Left cardiac atrium (tissue), 4 donors: ENCODE measurements at regions not wholly inside any gene's neighbourhood (a gene's known extent, or its start where the extent isn't known, plus 50 kb on each side); places are given as distances from the start of the nearest gene placed in this dataset.
"Not testable (repeated sequence)": the region's sequence is repeated elsewhere in the genome, so short reads cannot be mapped to it uniquely, and the experiment has no call there.

Experiments
- ATAC-seq, 2 donors: fragments of 200-7000 bp; cut with Tn5 transposase; one replicate each; pipeline ENCODE4 v1.9.1; 2020; ENCODE audit warnings: mild to moderate bottlenecking in 2 of 2, moderate library complexity in 2 of 2
- DNase-seq: peaks from one replicate; pipeline ENCODE4 v3.0.0-alpha.2; 2020
- intact Hi-C, 2 donors: fragments of 100-400 bp; cut with DNase I; formaldehyde crosslinking; loops; one replicate each; pipeline versions ENCODE4 v1.14.1 to v1.15.1; 2022 to 2023
- donor health status: DM: no; HTN: yes; CAD: no.
- donor health status: DM: no; HTN: yes; CAD: no; lungs with severe emphysema.
- donor health status: DM: yes; HTN: yes; CAD: no.
- donor health status: Dilated cardiomyopathy.

DNA sequence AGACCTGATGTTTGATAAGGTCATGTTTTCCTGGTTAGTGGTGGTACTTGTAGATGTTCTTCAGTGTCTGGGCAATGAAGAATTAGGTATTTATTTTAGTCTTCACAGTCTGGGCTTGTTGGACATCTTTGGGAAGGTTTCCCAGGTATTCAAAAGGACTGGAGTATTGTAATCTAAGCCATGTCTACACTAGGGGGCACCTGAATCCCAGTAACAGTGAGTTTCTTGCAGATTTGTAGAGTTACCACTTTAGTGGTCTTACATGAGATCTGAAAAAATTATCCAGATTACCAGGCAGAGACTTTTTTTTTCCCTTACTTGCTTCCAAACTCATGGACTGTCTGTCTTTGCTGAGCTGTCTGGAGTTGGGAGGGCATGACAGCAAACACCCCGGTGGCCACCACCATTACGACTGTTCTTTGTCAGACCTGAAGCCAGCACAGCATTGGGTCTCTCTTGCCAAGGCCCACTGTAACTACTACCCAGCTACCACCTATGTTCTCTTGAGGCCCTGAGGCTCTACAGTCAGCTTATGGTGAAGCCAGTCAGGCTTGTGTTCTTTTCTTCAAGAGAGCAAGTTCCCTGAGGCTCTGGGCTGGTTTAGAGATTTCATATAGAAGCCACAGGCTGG, 820.7 kb upstream of the FBXO33 start:
- ATAC-seq (no peak), DNase-seq (no peak)
- intact Hi-C loops, result no loop called here

DNA sequence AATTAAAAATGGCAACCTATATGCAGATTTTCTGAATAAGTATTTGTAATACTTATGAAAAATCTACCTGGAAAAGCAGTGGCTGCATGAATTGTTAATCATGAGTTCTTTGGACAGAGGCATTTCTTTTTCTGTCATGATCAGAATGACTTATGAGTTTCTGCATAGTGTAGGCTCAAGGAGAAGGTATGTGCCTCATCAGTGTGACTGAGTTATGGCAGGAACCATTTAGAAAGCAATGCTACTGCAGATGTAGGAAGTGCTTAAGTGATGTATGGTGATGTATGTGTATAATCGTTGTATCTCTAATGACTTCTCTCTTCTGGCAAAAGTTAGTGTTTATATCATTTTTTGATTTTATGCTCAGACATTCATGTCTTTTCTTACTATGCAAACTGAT, 816.4 kb upstream of the FBXO33 start:
- intact Hi-C loops, result no loop called here
- DNase-seq (no peak), ATAC-seq (no peak)

DNA sequence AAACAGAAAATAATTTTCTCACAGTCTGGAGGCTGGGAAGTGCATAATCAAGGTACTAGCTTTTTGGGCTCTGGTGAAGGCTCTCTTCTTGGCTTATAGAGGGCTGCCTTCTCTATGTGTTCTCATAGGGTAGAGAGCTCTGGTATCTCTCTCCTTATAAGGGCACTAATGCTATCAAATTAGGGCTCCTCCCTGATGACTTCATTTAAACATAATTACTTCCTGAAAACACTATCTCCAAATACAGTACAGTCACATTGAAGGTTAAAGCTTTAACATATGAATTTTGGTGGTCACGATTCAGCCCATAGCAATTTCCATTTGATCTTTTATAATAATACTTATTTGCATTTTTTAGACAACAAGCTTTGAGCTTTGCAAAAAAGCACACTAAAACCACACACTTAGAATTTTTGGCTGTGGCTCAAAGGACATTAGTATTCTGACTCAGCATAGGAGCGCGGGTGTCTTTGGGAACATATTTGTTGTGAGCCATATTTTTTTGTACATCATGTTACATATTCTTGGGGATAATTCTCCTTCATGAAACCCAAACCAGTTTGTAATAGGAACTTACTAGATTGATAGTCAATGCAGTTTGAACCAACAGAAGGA, 808.1 kb upstream of the FBXO33 start:
- ATAC-seq, result no peak
- intact Hi-C loops, result no loop called here

DNA sequence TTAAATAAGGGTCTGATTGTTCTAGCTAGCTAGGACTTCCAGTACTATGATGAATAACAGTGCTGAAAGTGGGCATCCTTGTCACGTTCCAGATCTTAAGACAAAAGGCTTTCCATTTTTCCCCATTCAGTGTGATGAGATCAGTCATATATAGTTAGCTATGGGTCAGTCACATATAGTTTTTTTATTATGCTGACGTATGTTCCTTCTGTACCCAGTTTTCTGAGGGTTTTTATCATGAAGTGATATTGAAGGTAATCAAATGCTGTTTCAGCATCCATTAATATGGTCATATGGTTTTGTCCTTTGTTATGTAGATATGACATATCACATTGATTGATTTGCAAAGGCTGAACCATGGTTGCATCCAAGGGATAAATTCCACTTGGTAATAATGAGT, 800.1 kb upstream of the FBXO33 start:
- intact Hi-C loops, result no loop called here
- no peak for ATAC-seq
- no peak for DNase-seq

More for the DNA sequence above, 808.1 kb upstream of the FBXO33 start:
- no peak for DNase-seq

DNA sequence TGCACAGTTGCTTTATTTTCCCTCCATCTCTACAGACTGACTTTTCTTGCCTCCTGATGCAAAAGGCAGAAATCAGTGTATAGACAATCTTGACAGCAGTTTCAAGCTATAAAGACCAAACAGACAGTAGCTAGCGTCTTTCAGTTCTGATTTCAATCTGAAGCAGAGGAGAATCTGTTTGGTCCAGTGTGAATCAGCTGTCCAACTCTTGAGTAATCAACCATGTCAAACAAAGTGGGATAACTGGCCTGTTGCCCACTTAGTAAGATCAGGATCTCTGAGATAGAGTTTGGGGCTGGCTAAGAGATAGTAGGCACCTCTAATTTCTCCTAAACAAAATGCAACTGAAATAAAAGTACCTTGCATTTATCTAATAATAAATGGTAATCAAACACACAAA, 797.4 kb upstream of the FBXO33 start:
- DNase-seq (no peak), ATAC-seq (no peak)
- intact Hi-C loops, result no loop called here

DNA sequence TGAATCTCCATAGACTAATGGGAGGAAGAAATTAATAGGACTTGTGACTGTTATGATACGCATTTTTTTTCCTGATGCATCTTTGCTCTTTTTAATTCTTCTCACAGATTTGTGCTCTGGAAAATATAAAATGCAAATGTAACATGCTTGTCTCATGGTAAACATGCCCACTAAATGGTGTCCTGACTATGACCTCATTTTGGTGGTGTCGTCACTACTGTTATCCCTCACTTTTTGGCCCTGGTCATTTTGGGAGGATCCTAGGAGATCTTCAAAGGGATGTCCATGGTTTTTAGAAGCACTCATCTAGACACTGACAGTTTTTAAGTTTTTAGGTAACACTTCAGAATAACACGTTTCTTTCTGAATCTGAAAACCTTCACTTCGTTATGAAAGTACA, 790.8 kb upstream of the FBXO33 start:
- no peak for ATAC-seq
- no peak for DNase-seq
- intact Hi-C loops, result no loop called here

DNA sequence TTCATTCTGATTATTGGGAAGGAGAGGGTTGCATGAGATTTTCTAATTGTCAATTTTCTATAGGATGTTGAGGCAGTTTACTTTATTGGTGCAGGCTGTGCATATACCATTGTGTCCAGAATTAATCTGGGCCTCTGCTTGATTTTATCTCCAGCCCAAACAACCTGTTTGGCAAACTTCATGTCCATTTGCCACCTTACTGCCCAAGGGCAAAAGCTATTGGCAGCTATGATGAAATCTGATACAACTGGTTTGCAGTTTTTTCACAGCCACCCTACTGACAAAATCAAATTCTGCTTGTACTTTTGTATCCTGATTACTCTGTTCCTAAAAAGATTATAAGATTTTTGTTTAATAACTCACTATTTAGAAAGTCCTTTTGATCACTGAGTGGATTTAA, 789.2 kb upstream of the FBXO33 start:
- no peak for DNase-seq
- intact Hi-C loops, result no loop called here
- ATAC-seq, result no peak

DNA sequence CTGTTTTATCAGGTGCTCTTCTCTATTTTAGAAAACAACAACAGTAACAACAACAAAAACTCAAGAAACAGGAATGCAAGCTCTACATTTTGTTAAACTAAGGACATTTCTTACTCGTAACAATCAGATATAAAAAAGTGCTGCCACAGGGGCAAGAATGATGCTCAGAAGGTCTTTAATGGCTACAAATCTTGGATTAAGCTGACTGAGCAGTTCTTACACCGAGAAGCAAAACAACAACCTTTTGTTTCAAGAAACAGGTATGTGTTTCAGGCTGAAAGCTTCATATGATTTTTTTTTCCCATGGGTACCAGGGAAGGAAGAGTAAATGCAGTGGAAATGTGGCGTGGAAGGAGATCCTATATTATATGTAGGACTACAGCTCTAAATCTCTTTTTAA, 786.8 kb upstream of the FBXO33 start:
- no peak for ATAC-seq
- no peak for DNase-seq
- intact Hi-C loops, result no loop called here

DNA sequence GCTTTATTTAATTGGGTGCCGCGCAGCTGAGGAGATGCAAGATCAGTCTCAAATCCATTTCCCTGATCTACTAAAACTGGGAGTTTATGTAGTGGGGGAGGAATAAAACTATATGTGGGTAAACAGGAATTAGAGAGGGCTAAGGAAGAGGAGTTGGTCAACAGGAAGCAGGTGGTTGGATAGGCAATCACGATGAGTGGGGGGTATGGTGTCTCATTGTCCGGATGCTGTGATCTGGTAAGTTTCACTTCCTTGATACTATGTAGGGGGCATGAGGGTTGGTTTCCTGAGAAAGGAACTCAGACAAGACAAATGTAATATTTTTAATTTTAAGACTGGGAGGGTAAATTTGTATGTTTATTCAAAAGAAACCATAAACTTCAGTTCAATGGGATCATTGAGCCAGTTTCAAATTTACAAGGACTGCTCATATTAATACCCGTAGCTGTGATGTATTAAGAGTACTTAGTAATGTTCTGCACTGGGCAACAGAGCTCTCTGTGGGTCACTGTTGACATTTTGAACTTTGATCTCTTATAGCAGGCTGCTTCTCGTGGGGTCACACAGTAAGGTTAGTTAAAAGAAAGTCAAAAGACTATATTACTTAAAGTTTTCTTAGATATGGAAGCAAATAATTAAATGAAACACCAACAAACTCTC, 786.2 kb upstream of the FBXO33 start:
- intact Hi-C loops, result no loop called here
- ATAC-seq, result no peak
- no peak for DNase-seq

DNA sequence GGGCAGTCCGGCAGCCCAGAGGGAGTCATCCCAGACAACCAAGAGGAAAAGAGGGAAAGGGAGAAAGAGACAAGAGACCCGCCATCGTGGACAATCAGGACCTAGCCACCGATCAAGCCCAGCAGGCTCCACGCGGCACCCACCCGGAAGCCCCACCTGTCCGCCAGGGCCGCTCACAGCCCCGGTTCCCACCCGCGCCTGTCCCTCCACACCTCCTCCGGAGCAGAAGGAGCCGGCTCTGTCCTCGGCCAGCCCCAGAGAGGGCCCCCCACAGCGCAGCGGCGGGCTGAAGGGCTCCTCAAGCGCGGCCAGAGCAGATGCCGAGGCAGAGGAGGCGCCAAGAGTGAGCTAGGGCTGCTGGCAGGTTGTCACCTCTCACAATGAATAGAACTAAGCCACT, 784.7 kb upstream of the FBXO33 start:
- intact Hi-C loops, result no loop called here
- no peak for DNase-seq
- ATAC-seq, result no peak

DNA sequence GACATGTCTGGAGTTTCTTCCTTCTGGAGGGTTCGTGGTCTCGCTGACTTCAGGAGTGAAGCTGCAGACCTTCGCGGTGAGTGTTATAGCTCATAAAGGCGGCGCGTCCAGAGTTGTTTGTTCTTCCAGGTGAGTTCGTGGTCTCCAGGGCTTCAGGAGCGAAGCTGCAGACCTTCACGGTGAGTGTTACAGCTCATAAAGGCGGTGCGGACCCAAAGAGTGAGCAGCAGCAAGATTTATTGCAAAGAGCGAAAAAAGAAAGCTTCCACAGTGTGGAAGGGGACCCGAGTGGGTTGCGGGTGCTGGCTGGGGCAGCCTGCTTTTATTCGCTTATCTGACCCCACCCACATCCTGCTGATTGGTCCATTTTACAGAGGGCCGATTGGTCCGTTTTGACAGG, 784.2 kb upstream of the FBXO33 start:
- ATAC-seq, DNase-seq, intact Hi-C loops: not testable (repeated sequence)

DNA sequence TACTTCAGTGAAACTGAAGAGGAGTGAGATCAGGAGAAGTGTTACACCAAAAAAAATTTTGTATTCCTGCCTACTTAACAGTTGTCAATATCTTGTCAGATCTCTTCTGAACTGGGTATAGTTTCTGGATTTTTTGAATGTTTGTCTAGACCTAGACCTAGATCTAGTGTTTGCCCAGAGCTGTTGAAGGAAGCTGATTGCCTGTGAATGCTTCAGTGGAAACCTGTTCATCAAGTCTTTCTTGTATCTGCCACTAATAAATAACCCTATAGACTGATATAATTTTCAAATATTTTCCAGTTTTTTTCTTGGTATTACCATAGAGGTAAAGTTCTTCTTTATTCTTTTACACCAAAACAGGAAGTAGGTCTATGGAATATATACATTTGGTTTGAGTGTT, 781.5 kb upstream of the FBXO33 start:
- ATAC-seq (no peak), DNase-seq (no peak)
- intact Hi-C loops, result no loop called here

DNA sequence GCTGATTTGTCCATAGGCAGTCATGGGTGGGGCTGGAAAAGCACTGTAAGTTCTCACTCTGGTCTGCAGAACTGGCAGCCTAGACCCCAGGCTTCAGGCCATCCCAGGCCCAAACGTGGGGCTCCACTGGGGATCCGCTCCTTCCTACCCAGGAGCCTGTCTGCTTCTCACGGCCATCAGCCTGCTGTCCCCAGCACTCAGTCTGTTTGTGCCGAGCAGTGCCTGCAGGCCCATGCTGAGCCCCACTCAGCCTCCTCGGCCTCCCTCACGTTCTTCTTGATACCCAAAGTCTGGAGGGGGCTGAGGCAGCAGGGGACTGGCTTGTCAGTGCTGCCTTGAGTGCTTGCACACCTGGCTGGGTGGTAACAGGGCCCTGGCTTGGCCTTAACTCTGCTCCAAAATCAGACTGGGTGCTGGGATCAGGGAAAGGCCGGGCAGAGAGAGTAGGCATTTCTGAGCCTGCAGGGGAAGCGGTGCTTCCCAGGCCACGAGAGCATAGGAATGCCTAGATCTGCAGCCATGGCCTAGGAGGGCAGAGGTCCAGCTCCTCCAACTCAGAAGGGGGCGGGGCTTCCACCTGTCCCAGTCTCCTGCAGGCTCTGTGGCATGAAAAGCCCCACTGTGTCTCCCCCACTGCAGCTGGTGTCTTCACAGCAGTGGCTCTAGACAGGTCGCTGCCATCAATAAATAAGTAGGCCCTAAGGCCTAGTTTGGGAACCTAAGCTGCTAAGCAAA, 772.4 kb upstream of the FBXO33 start:
- DNase-seq, result no peak
- no peak for ATAC-seq
- intact Hi-C loops, result no loop called here

DNA sequence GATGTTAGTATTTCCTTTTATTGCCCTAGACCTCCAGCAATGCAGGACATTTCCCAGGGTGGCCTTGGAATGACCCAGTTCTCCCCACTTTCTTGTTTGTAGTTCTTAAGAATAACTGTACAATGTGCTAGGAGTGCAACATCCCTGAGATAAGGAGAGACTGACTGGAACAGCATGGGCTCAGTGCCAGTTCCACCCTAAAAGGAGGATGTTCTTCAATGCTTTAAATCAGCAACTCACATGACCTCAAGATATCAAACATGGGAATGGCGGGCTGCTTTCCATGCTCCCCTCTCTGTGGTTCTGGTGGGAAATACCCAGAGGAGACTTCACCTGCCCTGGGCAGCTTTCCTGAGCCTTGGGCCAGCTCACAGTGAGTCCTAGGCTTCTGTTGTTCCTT, 766.9 kb upstream of the FBXO33 start:
- intact Hi-C loops, result no loop called here
- no peak for DNase-seq
- ATAC-seq, result no peak

DNA sequence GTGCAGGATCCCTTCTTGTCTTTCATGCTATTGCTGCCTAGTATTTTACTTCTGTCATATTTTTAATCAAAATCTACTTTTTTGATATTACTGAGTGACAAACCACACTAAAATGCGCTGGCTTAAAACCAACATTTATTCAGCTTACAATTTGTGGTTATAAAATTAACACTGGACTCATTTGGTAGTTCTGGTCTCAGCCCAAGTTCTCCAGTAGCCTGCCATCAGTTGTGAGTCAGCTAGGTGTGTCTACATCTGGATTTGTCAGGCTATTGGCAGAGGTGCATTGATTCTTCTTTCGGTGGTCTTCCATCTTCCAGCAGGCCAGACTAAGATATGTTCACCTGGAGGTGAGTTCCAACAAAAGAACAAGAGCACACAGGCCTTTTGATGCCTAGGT, 765.1 kb upstream of the FBXO33 start:
- DNase-seq (no peak), ATAC-seq (no peak)
- intact Hi-C loops, result no loop called here

DNA sequence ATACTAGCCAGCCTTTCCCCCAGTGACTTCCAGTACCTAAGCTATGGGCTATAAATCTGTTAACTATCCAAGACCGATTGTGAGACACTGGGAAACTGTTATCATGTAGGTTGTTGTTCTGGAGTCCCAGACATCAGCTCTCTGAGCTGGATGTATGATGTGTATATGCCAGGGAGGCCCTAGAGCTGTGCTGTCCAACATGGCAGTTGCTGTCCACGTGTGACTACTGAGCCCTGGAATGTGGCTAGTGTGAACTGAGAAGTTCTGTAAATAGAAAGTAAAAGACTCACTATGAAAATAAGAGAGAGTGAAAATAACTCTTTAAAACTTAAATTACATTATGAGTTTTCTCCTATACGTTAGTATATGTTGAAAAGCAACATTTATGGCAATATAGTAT, 755.8 kb upstream of the FBXO33 start:
- DNase-seq (no peak), ATAC-seq (no peak)
- intact Hi-C loops, result no loop called here

DNA sequence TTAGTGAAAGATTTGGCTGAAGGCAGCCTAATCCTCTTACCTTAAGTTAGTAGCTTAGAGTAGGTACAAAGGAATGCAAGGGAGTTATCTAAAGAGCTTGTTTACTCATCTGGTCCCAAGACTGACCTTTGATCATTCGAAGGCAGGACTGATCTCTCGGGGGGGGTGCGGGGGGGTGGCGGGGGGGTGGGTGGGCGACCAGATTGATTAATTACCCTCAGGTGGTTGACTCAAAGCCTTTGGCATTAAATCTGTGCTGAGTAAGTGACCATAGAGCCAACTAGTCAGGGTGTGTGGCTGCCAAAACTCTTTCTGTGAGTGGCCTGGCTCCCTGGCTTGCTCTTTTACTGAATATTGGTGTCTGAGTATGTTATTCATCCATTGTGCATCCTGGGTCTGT, 731.9 kb upstream of the FBXO33 start:
- intact Hi-C loops, result no loop called here
- no peak for ATAC-seq
- no peak for DNase-seq

DNA sequence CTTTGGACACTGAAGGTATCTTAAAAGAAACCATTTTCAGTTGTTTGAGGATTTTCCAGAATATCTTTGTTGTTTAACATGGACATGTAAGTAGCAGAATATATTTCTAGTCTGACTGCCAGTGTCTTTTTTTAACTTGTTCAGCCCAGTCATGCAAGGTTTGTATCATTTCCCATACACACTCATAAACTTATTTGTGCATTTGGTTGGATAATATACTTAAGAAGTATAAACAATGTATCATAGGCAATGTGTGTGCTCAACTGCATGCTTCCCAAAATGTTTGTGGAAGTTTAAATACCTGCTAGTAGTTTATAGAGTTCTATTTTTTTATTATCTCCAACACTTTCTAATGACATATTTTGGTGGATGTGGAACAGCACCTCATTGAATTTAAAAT, 707.4 kb upstream of the FBXO33 start:
- no peak for ATAC-seq
- intact Hi-C loops, result no loop called here
- no peak for DNase-seq

DNA sequence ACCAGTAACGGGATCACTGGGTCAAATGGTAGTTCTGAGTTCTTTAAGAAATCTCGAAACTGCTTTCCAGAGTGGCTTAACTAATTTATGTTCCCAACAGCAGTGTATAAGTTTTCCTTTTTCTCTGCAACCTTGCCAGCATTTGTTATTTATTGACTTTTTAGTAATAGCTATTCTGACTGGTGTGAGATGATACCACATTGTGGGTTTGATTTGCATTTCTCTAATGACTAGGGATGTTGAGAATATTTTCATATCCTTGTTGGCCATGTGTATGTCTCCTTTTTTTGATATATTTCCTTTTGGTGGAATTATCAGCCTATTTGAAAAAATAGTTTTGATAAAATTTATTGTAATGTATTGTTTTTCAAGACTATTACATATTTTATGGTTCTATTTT, 701.2 kb upstream of the FBXO33 start:
- no peak for DNase-seq

DNA sequence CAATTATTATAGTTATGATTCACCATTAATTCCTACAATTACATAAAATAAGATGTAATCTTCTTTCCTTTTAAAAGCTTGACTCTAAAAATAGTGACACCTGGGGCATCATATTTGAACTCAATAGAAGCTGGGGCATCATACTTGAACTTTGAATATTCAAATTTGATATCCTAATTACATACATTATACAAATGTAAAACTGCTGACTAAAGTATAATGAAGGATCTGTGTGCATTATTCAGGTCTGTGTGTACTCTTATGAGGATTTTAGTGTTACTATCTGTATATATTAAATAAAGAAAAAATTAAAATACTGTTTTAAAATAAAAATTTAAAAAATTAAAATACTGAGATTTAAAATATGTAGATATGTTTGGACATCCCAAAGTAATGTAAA, 696.9 kb upstream of the FBXO33 start:
- intact Hi-C loops, result no loop called here
- no peak for DNase-seq
- ATAC-seq, result no peak

More for the DNA sequence above, 701.2 kb upstream of the FBXO33 start:
- ATAC-seq, result no peak
- intact Hi-C loops, result no loop called here
